HG03095 (cell line): ENCODE measurements at regions not wholly inside any gene's neighbourhood (a gene's known extent, or its start where the extent isn't known, plus 50 kb on each side); places are given as distances from the start of the nearest gene placed in this dataset.

ENCODE experiments used
- ATAC-seq: cut with Tn5 transposase; IDR thresholded peaks from one replicate; pipeline ENCODE4 v1.9.1; 2021; ENCODE audit warnings: moderate library complexity; ENCODE audit not compliant: unreplicated experiment

DNA sequence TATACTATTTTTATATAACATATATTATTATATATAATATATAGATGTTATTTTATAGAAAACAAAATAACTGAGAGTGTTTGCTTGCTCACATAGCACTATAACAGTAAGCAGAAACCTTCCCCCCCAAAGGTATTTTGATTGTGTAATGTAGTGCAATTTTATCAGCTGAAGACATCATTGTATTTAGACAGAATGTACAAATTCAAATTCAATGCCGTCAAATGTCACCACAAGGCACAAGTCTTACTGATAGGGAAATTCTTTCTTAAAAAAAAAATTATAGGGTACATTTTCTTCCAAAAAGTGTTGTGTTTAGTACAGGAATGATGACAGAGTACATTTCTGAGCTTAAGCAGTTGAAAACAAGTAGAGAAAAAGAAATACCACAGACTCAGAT, 1147.1 kb upstream of the SPRY2 start:
- ATAC-seq = no peak

DNA sequence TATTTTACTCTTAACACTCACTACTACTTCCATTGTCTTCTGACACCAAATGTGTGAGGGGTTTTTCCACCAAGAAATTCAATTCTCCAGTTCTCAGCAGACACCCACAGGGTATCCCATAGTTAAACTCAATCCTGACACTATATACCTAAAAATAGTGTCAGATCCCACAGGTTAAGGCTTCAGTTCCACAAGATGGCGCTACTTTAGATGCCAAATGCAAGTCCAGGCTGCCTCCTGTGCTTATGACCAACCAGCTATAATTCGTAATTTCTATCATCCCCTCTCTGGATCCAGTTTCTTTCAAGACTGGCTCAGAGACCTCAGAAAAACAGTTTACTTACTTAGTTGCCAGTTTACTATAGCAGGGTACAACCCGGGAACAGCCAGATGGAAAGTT, 1146.2 kb upstream of the SPRY2 start:
- ATAC-seq = no peak

DNA sequence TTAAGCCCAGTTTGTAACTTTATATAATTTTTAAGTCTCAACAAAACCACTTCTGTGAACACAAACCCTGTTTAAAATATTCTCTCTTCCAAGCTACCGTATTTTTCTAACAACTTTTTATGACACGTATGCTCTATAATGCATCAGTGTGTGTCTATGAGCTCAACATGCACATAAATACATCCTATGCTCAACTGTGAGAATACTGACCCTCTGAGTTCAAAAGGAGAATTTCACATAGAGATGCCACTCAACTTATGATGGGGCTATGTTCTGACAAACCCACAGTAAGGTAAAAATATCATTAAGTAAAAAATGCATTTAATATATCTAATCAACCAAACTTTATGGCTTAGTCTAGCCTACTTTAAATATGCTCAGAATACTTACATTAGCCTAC, 1139.7 kb upstream of the SPRY2 start:
- ATAC-seq = no peak

DNA sequence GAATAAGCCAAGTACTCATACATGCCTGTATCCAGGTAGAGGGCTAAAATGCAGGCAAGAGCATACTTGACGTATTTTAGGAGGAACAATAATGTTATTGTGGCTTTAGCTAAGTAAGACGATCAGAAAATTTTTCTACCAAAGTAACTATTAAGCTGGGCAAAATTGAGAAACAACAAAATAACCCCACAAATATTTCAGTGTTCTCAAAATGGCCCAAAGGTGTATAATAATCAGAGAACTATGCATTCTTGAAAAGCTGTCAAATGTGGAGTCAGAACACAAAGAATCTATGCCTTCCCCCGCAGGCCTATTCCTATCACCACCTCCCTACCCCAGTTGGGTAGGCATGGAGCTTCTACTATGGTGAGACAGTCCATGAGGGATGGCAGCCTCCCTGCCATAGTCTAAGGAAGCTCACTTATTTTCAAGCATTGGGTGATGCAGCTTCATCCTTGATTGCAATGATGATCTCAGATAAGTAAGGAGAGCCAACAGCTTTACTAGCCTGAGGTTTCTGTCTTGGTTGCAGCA, 1132.5 kb upstream of the SPRY2 start:
- ATAC-seq = no peak

DNA sequence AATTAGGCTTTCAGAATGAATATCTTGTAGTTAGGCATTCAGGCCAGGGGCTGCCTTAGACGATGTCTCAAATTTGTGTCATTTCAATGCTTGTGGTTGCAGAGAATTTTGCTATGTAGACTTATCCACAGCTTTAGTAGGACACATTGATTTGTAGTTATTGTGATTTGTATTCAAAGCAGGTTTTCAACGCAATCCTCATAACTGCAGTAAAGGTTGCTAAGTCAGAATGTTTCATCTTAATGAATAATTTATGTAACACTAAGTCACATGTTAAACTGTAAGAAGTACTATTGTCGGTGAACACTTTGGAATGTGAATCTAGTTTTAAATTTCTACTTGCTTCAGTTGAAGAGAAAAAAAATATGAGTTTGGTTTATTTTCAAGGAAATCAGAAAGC, 1117.2 kb upstream of the SPRY2 start:
- no peak for ATAC-seq

DNA sequence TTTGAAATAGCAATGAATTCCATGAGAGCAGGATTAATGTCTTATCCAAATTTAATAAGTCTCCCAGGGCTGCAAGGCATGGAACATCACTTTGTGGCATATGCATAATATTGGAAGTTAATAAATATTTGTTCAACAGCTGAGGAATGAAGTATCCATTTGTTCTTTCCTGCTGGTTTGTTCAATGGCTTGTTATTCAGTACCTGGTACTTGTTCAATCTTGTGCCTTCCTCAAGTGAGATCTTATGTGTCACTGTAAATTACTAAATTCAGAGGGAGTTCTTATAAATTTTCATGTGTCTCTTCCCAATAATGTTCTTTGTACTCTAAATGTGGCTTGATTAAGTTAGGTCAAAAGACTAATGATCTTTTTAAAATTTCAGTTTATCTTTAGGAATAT, 1105.5 kb upstream of the SPRY2 start:
- ATAC-seq = no peak

DNA sequence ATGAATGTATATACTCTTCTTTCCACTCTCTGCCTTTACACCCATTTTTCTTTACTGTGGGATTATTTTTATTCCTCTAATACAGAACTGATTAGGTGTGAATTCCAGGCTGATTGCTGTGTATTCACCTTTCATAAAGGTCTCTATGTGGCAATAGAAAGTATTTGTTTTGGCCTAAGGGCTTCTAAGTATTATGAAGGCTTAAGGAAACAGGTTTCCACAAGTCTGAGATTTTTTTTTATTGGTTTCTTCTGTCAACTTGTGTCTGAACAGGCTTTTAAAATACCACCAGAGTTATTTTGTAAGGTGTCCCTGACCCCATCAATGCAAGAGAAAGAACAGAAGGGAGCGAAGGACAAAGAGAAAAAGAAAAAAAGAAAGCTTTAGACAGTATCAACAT, 1102.0 kb upstream of the SPRY2 start:
- no peak for ATAC-seq

DNA sequence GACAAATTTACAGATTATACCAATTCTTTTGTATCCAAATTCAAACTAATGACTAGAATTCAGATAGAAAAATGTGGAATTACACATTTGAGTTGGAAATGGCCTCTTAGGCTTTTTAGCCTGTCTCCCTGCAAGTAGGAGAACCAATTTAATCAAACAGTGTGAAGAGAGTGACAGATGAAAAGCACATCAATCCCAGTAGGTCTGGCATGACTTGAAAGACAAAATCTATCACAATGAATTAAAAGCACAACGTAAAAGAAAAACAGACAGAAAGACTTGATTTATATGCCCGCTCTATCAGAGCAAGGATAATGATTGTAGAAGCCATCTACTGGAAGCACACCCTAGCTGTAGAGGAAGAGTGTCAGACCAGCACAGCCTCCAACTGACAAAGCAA, 1084.4 kb upstream of the SPRY2 start:
- no peak for ATAC-seq

DNA sequence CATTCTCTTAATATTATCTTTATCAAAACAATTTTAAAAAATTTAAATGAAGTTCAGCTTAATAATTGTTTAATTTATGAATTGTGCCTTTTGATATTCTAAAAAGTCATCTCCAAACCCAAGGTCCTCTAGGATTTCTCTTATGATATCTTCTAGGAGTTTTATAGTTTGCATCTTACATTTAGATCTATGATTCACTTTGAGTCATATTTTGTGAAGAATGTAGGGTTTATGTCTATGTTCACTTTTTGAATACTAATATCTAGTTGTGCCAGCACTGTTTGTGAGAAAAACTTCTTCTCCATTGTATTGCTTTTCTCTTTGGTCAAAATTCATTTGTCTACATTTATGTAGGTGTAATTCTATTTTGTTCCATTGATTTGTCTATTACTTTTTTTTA, 1068.4 kb upstream of the SPRY2 start:
- no peak for ATAC-seq

DNA sequence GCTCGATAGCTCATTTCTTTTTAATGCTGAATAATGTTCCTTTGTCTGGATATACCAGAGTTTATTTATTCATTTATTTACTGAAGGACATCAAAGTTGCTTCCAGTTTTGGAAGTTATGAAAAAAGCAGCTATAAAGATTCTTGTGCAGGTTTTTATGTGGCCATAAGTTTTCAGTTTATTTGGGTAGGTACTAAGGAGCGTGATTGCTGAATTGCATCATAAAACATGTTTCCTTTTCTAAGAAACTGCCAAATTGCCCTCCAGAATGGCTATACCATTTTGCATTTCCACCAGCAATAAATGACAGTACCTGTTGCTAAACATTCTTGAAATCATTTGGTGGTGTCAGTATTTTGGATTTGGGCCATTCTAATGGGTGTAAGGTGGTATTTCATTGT, 1067.7 kb upstream of the SPRY2 start:
- no peak for ATAC-seq

DNA sequence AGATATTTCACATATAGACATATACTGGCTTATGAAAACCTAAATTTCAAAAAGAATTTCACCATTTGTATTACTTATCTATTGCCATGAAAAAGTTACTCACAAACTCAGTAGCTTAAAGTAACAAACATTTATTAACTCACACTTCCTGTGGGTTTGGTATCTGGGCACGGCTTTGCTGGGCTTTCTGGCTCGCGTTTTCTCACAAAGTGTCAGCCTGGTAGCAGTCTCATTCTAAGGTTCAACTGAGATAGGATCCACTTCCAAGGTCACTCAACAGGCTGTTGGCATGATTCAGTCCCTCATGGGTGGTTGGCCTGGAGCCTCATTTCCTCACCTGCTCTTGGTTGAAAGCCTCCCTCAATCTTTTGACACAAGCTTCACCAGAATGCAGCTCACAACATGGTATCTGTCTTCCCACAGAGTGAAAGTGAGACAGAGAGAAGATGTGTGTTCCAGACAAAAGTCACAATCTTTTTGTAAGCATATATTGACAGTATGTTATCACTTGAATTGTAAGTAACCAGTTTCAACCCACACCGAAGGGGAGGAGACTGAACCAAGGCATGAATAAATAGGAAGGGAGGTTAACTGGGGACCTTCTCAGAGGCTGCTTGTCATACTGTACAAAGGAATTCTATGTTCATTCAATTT, 1065.8 kb upstream of the SPRY2 start:
- ATAC-seq = peak; percentile 75

DNA sequence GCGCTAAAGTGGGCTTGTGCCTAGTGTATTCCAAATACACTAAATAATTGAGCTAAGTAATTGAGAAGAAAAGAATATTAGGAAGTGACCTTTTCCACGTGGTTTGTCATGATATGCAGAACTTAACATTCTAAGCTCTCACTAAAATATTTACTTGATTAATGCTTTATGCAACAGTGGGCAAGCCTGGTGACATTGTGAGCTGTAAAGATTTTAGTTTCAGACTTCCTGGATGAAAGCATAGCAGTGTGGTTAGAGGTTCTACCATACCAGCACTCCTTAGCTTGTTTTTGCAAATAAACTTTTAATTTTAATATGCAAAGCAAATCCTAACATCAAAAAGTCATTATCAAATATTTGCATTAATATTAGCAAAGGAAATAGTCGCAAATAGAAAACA, 1065.1 kb upstream of the SPRY2 start:
- ATAC-seq = no peak

DNA sequence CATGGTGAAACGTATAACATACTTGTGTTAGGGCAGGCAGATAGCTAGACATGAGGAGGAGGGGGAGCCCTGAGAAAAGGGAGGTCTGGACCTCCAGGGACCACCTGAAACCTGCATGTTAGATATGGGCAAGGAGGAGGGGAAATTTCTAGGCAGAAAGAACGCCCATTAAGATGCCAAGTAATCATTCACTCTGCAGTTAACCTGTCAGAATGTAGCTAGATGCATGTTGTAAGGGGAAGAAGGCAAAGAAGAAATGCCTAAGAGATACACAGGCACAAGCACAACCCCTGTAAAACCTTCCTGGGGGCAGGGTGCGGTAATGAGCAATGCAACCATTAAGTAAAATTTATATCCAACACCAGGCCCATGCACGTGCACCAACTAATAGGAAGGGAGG, 1055.3 kb upstream of the SPRY2 start:
- no peak for ATAC-seq

DNA sequence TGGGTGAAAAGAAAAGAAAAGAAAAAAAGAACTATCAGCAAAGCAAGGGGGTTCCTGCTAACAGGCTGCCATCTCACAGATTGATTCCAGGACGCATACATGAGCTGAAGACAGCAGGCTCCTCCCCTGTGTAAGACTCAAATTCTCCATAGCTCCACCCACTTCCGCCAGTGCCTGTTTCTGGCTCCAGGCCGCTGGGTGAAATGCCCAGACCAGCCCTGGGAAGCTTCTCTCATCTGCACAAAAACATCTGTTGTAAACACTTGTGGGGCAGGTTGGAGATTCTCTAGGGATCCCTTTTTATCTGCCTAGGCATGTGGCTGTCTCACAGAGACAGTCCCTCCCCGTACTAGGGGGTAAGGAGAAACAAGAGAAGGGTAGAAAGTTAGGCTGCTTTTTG, 1054.4 kb upstream of the SPRY2 start:
- no peak for ATAC-seq

DNA sequence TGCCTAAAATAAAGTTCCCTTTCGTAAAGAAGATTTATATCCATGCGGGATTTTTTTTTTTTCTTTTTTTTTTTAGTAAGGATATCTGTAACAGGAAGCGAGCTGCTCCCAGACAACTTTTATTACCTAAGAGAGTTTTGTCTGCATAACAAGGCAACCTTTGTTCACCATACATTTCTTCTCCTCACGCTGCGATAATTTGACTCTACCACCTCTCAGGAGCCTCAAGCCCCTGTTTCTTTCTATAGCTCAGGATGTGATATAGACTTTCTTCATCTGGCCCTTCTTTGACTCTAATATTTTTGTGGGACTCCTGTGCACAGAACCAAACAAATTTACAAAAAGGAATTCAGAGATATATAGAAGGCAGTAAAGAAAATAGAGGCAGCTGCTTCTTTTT, 1053.7 kb upstream of the SPRY2 start:
- ATAC-seq = no peak

DNA sequence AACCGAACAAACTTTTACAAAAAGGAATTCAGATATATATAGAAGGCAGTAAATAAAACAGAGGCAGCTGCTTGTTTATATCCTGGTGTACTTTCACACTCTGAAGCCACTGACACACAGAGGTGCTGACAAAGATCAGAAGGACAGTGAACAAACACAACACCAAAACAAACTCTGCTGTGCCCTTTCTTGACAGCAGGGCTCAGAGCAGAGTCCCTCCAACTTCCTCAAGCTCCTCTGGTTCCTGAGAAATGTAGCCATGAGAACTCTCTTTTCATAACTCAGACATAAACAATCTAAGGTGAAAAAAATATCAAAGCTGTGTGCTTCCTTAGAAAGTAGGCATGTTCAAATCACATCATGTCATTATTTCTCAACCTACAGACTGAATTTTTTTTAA, 1052.8 kb upstream of the SPRY2 start:
- no peak for ATAC-seq

DNA sequence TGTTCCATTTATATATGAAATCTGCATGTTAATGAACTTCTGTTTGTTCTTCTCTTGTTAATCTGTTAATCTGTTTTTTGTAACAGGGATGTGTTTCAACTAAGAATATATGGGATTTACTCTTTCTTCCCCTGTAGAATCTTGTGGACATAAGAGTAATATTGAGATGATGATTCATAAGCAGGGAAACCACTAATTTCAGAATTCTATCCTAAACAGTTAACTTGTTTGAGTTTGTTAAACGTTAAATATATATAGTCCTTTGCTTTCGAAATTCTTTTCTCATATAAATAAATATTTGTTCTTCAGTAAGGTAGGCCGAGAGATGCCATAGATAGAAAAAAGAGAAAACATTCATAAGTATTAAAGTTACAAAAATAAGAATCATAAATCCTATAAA, 1052.2 kb upstream of the SPRY2 start:
- no peak for ATAC-seq

DNA sequence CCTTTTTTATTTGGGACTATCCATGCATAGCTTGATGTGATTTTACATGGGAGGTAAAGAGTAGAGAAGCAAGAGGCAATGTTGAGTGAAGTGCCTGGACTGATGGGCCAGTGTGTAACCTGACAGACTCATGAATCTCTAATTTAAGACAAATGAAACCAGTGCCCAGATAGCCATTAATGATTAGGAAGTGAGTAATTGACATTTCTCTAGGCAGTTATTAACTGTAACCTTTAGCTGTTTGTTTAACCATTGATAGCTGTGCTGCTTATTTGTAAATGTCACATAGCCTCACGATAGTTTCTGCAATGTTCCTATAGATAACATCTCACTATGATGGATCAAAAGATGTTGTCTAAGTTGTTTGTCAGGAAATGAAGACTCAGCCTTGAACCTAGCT, 1047.5 kb upstream of the SPRY2 start:
- ATAC-seq = no peak

DNA sequence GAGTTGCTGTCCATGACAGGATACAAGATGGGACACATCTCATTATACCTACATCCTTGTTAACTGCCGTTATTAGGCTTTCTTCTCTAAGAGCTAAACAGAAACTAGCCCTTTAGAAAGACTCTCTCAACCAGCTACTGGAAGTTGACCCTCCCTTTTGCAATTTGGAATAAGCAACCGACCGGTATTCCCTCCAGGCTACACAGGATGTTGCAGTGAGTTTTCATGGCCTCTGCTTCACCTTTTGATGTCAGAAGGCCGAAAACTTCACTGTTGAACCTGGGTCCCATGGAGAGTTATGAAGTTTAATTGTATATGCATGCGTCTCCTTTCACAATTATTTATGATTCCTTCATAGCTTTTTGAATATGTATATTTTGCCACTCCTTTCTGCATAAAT, 1042.5 kb upstream of the SPRY2 start:
- ATAC-seq = no peak

DNA sequence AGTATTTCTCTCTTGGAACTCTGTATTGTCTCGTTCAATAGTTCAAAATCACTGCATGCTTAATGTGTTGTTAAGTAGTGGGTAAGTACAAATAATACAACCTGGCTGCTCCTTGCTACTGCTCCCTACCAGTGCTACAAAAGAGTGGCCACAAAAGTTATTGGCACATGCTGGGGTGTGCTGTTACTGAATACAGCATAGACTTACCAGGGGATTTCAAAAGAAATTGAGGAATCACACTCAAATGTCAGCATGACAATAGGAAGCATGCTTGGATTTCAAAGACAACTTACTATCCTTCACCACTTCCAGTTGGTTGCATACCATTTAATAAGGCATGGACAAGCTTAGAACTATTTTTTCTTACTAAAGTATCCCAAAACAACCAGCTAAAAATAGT, 1041.3 kb upstream of the SPRY2 start:
- ATAC-seq = no peak

DNA sequence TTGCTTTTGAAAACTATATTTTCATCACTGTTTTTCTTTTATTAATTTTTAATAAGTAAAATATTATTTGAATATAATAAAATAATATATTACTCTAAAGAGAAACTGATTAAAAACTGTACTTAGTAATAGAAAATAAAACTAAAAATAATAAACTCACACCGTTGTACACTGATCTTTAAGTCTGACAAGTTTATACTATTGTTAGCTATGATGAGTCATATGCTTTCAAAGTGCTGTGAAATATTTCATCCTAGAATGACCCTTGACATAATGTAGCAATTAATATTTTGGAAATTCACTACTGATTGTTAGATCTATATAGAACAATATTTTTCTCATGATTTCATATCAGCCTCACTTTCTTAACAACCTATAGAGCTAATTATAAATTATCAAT, 1040.6 kb upstream of the SPRY2 start:
- ATAC-seq = no peak

DNA sequence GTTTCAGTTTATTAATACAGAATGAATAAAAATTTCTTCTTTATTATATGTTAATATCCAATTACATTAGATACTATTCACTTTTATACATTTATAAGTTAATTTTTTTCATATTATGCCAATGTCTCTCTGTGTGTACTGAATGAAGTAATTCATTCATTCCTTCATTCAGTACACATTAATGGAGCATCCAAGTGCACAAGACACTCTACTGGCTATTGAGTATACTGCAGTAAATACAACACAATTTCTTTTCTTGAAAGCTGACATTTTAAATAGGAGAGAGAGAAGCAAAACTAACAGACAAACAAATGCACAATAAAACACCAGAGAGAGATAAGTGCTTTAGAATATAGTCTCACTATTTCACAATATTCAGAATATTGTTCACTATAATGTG, 1038.3 kb upstream of the SPRY2 start:
- ATAC-seq = no peak

DNA sequence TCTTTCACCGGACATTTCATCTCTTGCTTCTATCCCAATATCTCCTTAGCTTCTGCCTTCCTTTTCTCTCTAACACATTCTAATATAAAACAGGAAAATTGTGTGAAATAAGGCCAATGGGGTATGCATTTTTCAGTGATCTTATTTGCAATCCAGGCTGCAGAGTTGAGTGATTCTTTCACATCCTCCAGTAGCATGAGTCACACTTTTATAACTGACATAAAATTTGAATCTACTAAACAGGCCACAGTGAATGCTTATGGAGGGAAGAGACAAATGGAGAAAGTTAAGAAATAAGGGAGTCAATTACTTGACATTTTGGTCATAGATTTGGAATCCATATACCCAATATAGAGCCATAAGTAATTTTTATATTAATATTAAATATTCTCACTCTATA, 1037.0 kb upstream of the SPRY2 start:
- no peak for ATAC-seq
